Left colon (tissue), 2 donors: ENCODE measurements at regions not wholly inside any gene's neighbourhood (a gene's known extent, or its start where the extent isn't known, plus 50 kb on each side); places are given as distances from the start of the nearest gene placed in this dataset.
"Not testable (repeated sequence)": the region's sequence is repeated elsewhere in the genome, so short reads cannot be mapped to it uniquely, and the experiment has no call there.

Experiments
- ATAC-seq: fragments of 200-7000 bp; cut with Tn5 transposase; one replicate; pipeline ENCODE4 v1.9.1; 2020; ENCODE audit warnings: mild to moderate bottlenecking, moderate library complexity
- DNase-seq, 2 donors: peaks; one replicate each; pipeline ENCODE4 v3.0.0-alpha.2; 2020
- intact Hi-C, 2 donors: fragments of 100-400 bp; cut with DNase I in 1 of 2; cut with micrococcal nuclease in 1 of 2; formaldehyde crosslinking; loops; one replicate each; pipeline versions ENCODE4 v1.11.2 to v1.14.0; 2022; cut with DNase I, micrococcal nuclease
- donor health status: DM: no; HTN: no; CAD: no.
- donor health status: DM: yes; HTN: yes; CAD: no.

DNA sequence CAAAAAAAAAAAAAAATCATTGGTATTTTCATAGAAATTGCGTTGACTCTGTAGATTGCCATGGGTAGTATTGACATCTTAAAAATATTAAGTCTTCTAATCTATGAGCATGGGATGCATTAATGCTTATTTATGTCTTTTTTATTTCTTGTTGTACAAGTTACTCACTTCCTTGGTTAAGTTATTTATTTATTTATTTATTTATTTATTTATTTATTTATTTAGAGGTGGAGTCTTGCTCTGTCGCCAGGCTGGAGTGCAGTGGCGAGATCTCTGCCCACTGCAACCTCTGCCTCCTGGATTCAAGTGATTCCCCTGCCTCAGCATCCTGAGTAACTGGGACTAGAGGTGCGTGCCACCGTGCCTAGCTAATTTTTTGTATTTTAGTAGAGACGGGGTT, 656.0 kb downstream of the TENT5A start:
- DNase-seq, ATAC-seq, intact Hi-C loops: not testable (repeated sequence)

DNA sequence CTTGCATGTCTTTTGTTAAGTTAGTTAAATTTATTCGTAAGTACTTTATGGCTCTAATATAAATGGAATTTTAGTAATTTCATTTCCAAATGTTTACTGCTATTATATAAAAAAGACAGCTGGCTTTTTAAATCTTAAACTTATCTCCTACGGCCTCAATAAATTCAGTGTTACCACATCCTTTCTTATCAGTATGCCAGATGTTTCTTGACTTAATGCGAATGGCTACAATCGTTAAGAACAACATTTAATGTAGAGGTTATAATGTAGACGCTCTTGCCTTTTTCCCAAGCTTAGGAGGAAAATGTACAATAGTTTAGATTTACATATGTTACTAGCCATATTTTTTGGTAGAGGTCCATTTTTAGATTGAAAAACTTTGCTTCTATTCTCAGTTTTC, 659.4 kb downstream of the TENT5A start:
- no peak for ATAC-seq
- no peak for DNase-seq
- intact Hi-C loops = no loop called here

DNA sequence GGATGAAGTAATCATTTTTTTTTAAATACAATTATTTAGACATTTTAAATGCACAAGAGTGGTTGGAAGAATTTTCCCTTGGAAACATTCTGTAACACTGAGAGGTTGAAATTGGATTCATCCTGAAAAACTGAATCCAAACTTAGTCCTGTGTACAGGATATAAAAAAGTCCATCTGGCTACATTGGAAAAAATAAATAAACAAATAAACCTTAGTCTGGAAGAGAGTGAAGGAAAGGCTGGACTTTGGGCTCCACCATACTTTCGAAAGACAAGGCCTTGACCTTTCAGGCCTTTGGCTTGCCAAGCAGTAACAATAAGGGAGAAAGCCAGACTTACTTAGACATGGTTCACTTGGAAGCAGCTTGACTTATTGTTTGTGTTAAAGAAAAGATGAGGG, 664.3 kb downstream of the TENT5A start:
- intact Hi-C loops = no loop called here
- no peak for ATAC-seq
- no peak for DNase-seq

DNA sequence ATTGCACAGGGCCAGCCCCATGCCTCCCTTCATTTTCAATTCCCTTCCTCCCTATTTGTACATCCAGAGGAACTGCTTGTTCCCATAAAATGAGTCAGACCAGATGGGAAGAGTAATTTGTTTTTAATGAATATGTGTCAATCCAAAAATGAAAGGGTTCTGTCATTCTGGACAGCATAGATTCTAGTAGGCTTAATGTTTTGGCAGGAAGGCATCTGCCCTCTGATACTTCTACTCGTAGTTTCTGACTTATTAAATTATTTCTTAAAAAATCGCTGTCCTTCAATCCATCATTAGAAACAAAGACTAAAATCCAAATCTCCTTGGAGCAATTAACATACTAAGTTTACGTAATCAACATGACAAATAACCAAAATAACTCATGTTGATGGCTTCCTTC, 665.5 kb downstream of the TENT5A start:
- ATAC-seq (no peak), DNase-seq (no peak)
- intact Hi-C loops = no loop called here

DNA sequence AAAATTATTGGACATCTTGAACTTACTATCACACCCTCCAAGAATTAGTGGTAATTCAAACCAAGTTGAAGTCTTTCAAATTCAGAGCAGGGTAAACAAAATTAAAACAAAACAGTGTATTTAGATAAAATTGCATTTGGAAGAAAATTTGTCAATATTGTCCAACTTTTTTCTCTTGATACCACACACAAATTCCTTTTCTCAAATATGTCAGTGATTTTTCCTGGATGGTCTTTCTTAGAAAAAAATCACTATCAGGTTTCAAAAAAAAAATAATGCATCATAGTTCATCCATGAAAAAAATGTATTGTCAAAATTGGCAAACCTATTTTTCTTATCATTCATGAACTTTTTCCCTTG, 667.1 kb downstream of the TENT5A start:
- intact Hi-C loops = no loop called here
- ATAC-seq (no peak), DNase-seq (no peak)

DNA sequence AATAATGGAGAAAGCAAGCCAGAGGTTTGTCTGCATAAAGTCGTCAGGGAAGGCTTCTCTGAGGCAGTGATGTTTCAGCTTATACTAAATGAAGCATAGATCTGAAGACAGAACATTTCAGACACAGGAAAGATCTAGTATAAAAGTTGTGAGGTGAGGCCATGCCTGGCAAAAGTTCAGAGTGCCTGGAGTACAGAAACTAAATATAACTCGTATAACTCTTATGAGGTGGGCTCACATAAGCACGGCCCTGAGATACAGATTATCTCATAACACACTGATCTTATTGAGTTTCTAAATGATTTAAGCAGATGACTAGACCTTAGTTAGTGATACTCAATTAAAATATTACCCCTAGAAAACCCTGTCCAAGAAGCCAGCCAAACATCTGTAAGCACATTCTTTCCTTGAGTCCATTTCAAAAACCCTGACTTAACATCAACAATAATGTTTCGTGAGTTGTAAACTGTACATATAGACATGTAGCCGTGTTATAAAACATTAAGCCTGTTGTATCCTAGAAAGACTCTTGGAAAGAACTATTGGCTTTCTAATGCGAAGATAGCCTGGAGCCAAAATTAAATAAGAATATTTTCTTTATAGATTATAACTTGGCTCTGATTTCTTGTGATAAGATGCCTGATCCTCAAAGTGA, 667.6 kb downstream of the TENT5A start:
- DNase-seq (no peak), ATAC-seq (no peak)
- intact Hi-C loops = no loop called here

DNA sequence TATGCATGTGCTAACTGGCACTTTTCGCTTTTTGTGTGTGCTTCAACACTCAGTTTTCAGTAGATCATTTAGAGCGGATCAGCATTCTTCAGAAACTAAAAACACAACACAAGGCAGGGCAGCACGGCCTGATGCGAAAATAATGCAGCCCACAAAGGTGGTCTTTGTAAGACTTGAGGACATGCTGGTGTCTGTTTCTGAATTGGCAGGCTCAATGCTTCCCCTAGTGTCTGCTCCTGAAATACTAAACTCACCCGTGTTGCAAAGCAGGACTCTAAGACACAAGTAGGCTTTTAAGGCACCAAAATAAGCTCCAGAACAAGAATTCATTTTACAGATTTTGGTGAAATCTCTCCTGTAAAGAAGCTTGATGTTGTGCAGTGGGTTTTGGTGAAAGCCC, 676.5 kb downstream of the TENT5A start:
- no peak for DNase-seq
- ATAC-seq = no peak
- intact Hi-C loops = no loop called here

DNA sequence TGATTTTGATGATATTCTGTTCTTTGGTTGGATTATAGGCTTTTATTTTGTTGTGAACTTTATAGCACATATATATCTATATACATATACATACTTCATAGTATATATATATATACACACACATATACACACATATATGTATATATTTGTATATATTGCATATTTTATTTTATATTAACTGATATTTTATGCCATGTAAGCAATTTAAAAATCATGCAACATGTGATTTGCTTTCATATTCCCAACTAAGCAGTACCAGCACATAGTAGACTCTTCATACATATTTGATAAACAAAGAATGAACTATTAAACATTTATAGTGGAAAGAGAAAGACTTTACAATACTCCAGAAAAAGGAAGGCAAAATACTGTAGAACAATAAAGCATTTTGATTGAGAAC, 679.2 kb downstream of the TENT5A start:
- ATAC-seq (no peak), DNase-seq (no peak)
- intact Hi-C loops = no loop called here

DNA sequence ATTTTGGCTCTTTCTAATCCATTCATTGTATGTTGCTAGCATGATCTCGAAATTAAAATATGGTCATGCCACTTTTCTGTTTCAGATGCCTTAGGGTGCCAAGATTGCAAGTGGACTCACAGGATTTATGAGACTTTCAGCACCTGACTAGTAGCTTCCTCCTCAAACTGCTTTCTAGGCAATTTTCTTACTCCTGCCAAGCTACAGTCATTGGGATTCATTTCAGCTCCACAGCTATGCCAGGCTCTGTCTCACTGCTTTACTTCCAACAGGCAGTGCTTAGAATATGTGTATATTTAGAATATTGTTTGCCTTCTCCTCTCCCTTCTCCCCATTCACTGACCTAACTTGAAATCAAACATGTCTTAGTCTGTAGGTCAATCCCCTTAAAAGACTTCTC, 681.4 kb downstream of the TENT5A start:
- DNase-seq (no peak), ATAC-seq (no peak)
- intact Hi-C loops = no loop called here

DNA sequence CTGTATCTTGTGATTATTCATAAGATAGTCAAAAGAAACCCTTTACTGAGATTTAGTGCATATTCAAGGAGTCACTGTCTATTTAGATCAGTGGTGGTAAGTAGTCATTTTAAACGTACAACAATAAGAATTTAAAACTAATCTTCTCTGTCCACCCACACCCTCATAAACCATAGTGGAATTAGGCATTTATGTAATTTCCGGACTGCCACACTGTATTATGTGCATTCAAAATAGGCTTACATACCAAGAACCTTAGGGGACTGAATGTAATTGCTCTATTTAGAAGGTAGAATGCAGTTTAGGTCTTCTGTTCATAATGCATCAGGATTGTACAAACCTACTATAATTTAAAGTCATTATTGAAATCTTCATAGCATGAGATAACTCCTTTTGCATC, 685.4 kb downstream of the TENT5A start:
- DNase-seq (no peak), ATAC-seq (no peak)
- intact Hi-C loops = no loop called here

DNA sequence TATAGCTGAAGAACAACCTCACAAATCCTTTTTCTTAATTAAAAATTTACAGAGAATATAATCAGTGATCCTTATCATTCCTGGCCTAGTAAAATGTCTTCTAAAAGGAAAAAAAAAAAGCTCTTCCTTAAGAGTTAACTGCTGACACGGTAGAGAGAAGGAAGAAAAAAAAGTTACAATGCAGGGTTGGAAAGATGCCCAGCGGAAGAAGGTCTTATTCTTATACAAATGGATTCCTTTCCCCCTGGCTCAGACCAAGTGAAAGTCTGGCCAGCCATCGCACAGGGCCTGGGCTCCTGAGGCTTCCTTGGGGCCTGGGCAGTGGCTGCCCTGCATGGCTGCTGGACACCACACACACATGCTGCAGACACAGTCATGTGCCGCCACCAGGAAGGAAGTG, 688.6 kb downstream of the TENT5A start:
- no peak for DNase-seq
- intact Hi-C loops = no loop called here
- no peak for ATAC-seq

DNA sequence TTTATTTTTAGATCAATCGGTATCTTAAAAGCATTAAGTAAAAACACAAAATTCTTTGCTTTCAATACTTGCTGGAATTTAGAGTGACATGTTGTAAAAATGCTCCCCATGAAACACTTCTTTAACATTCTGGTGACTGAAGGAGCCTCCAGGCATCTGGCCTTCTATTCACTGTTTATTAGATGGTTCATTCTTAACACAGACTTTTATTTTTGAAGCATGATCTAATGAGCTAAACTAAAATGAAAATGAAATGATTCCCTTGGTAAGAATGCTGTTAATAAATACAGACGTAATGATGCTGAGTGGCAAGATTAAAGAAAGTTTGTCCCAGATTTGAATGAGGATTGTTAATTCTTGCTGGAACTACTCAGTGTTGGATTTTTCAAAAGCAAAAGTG, 698.4 kb downstream of the TENT5A start:
- DNase-seq (no peak), ATAC-seq (no peak)
- intact Hi-C loops = no loop called here

DNA sequence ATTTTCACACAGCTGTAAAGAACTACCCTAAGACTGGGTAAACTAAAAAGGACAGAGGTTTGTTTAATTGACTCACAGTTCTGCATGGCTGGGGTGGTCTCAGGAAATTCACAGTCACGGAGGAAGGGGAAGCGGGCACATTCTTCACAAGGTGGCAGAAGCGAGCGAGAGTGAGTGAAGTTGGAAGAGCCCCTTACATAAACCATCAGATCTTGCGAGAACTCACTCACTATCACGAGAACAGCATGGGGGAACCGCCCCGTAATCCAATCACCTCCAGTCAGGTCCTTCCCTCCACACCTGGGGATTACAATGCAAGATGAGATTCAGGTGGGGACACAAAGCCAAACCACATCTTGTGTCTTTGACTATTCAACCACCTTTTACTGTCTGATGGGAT, 700.5 kb downstream of the TENT5A start:
- ATAC-seq = no peak
- intact Hi-C loops = no loop called here
- no peak for DNase-seq

DNA sequence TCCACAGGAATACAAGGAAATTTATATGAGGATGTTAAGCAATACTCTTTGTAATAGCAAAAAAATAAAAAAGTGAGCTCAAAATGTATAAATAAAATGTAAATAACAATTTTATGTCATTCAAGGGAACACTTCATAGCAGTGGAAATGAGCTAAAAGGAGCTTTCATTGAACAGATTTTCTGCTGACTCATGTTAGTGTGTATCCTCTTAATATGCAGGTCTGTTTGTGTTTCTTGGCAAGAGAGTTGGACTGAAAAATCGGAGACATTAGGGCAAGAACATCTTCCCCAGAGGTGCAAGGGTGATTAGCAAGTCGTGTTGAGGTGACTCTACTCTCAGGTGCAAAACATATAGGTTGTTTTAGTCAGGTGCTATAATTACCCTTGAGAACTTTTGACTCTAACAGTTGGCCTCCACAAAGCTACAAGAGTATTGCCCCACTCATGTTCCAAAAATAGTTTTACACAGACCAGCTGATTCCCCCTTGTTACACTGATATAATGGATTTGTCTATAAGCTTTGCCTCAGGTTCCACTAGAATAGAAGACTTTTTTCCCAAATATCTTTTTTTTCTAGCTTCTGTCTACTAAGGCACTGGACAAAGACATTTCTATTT, 702.9 kb downstream of the TENT5A start:
- intact Hi-C loops = no loop called here
- ATAC-seq (no peak), DNase-seq (no peak)

DNA sequence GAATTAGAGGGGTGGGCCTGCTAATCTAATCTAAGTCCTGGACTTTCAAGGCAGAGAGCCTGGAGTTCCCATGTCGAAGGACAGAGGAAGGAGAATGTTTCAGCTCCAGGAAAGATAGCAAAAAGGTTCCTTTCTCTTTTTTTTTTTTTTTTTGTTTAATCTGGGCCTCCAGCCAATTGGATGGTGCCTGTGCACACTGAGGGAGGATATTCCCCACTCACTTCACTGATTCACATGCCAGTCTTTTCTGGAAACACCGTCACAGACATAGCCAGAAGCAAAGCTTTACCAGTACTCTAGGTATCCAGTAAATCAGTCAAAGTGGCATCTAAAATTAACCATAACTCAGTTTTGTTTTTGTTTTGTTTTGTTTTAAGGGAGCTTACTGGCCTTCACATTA, 721.1 kb downstream of the TENT5A start:
- ATAC-seq (no peak), DNase-seq (no peak)
- intact Hi-C loops = no loop called here

DNA sequence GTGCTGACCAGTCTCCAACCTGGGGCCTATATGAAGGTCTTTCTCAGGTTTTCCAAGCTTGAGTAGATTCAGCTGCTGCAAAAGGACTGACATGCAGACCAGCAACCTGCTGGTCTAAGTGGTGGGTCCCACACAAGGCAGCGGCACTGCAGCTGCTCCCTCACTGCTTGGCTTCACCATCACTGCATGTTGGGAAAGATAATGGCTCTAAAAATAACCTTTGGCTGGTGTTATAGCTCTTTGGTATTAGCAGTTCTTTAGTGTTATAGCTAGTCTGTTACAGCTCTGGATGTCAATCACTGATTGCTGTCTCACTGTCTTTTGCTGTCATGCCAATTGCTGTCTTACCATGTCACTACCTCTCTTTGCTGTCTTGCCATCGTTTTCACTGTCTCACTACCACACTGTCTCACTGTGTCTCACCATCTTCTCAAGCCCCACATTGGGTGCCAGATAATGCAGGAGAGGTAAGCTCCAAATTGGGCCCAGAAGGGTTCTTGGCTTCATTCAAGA, 726.4 kb downstream of the TENT5A start:
- intact Hi-C loops = no loop called here
- ATAC-seq (no peak), DNase-seq (no peak)

DNA sequence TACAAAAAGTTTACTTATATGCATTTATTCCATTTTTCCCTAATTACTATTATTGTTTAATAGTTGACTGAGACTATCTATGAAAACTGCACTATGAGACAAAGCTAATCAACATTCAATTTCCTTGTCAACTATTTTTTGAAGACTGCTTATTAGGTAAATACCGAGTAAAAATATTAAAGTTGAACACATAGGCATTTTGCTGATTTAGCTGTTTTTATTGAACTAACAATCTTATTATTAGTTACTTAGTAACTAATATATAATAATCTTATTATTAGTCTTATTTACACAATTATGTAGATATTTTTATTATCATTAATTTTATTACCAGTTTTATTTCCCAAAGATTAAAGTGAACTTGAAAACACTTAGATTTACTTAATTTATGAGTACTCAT, 728.8 kb downstream of the TENT5A start:
- intact Hi-C loops = no loop called here
- no peak for ATAC-seq
- DNase-seq = no peak

DNA sequence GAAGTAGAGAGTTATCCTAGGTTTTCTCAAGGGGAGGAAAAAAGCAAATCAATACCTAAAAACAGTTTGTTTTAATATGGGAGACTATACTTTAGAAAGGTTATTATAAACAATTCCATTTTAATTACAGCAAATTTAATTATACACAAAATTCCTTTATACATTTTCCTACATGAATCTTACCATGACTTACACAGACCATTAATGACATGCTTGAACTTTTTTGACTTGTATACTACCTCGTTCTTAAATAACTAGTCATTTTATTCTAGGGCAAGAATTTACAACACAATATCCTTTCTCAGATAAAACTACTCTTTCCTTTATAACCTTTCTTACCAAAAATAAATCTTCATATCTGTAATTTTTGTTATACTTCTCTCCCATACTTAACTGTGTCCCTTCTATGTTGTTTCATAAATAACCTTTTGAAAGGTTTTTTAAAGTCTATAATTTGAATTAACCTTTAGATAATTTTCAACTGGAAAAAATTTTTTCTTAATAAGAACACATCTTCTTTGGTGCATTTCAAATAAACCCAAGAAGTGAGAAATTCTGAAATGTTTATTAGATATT, 729.4 kb downstream of the TENT5A start:
- intact Hi-C loops = no loop called here

DNA sequence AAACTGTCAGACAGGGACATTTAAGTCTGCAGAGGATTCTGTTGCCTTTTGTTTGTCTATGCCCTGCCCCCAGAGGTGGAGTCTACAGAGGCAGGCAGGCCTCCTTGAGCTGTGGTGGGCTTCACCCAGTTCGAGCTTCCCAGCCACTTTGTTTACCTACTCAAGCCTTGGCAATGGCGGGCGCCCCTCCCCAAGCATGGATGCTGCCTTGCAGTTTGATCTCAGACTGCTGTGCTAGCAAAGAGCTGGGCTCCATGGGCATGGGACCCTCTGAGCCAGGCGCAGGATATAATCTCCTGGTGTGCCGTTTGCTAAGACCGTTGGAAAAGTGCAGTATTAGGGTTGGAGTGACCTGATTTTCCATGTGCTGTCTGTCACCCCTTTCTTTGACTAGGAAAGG, 734.9 kb downstream of the TENT5A start:
- ATAC-seq, DNase-seq, intact Hi-C loops: not testable (repeated sequence)

More for the DNA sequence above, 729.4 kb downstream of the TENT5A start:
- ATAC-seq (no peak), DNase-seq (no peak)

DNA sequence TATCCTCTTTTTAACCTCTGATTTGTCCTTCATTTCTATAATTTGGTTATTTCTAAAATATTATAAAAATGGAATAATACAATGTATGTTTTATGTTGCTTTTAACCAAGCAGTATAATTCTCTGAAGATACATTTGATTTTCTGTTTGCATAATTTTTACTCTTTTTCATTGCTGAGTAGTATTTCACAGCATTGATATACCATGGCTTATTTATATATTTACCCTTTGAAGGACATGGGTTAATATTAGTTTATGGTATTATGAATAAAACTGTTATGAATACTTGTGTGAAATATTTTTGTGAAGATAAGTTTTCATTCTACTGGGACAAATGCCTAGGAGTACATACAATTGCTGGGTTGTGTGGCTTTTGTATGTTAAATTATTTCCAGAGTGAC, 748.6 kb downstream of the TENT5A start:
- ATAC-seq (no peak), DNase-seq (no peak)
- intact Hi-C loops = no loop called here

DNA sequence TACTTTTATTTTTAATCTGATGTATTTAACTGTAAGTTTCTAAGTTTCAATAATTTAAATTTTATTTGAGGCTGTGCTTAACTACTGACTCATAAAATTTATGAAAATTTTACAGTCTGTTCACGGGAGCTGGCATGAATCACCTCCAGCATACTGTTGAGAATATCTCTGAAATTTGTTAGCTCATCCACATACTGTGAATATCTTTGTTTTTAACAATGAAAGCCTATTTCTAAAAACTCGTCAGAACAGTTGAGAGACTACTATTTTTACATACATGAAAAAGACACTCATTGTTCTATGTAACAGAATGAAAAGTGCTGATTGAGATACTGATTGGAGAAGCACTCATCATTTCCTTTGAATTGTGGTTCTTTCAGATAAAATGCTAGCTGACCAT, 749.3 kb downstream of the TENT5A start:
- intact Hi-C loops = no loop called here
- ATAC-seq (no peak), DNase-seq (no peak)
